ENCODE measurements at regions not wholly inside any gene's neighbourhood (a gene's known extent, or its start where the extent isn't known, plus 50 kb on each side); places are given as distances from the start of the nearest gene placed in this dataset.

DNA sequence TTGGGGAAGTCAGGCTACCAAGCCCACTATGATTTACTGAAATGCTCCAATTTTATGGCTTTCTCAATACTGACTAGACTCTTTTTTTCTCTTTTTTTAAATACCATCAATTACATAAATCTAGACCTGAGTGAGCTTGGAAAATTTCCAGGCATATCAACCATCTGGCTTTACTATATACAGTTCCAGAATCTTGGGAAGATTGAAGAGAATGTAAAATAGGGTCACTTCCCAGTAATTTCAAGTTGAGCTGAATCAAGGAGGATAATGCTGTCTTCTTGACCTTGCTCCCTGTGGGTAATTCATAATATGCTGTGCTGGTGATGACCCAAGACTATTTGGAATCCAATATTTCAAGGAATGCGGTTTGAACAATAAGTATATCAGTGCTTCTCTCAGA lies 108.1 kb downstream of the MAP3K21 start:
- Mint-ChIP-seq H3K9me3 (no peaks in the 10 kb centered on the region), H3K4me1 (ENCODE audit: low read depth) (no peaks in the 10 kb centered on the region), H3K4me3 (no peak overlapping the region), H3K27me3 (ENCODE audit: insufficient read depth) (no peaks in the 10 kb centered on the region), H3K27ac (no peak overlapping the region), H3K36me3 (ENCODE audit: low read depth) (no peaks in the 10 kb centered on the region)
- no peak for DNase-seq (ENCODE audit: low spot score)
- intact Hi-C loops (cut with micrococcal nuclease): no loop called here

DNA sequence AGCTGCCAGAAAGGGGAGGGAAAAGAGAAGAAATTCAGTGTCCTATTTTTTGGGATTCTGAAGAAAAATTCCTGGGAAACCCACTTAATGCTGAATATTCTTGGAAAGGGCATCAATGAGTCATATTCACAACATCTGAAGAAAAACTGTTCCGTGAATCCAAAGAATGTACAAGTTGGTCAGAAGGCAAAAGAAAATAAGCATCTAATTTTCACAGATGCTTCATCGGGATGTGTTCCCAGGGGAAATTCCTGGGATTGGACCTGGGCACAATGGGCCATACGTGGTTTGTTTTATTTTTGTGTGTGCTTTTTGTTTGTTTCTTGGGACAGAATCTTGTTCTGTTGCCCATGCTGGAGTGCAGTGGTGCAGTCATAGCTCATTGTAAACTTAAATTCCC lies 112.2 kb downstream of the MAP3K21 start:
- H3K9me3 Mint-ChIP-seq: no peaks in the 10 kb centered on the region
- intact Hi-C loops (cut with micrococcal nuclease): no loop called here
- DNase-seq (ENCODE audit: low spot score): no peak
- no peaks in the 10 kb centered on the region for H3K36me3 Mint-ChIP-seq (ENCODE audit: low read depth)
- no peaks in the 10 kb centered on the region for H3K4me1 Mint-ChIP-seq (ENCODE audit: low read depth)
- no peak overlapping the region for H3K4me3 Mint-ChIP-seq
- peaks cover 5% of the 10 kb centered on the region for H3K27me3 Mint-ChIP-seq (ENCODE audit: insufficient read depth)
- no peak overlapping the region for H3K27ac Mint-ChIP-seq

DNA sequence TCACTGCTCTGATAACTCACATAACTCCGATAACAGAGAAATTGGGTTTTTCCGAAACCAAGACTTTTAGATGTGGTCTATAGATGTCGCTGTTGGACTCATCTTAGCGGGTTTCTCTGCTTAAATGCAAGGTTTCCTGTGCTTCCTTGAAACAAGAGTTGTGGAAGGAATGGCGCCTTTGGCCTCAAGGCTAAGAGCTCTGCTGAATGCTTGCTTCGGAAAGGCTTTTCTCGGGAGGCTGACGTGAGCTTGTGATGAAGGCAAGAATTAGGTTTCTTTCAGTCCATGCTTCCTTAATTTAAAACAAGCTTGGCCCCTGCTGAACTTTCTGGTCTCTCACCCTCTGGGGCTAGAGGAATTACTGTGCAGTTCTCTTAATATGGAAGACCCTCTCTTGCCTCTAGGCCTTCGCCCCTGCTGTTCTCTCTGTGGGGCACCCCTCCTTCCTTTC lies 113.5 kb downstream of the MAP3K21 start:
- no peak for DNase-seq (ENCODE audit: low spot score)
- intact Hi-C loops (cut with micrococcal nuclease): loop anchor here (1.0 kb wide), 4 partner anchors 46 to 625 kb away; no protein-coding TSS in a partner anchor
- Mint-ChIP-seq H3K36me3 (ENCODE audit: low read depth) (no peaks in the 10 kb centered on the region), H3K4me1 (ENCODE audit: low read depth) (no peaks in the 10 kb centered on the region), H3K9me3 (no peaks in the 10 kb centered on the region), H3K27ac (no peak overlapping the region), H3K27me3 (ENCODE audit: insufficient read depth) (peaks cover 5% of the 10 kb centered on the region), H3K4me3 (no peak overlapping the region)

DNA sequence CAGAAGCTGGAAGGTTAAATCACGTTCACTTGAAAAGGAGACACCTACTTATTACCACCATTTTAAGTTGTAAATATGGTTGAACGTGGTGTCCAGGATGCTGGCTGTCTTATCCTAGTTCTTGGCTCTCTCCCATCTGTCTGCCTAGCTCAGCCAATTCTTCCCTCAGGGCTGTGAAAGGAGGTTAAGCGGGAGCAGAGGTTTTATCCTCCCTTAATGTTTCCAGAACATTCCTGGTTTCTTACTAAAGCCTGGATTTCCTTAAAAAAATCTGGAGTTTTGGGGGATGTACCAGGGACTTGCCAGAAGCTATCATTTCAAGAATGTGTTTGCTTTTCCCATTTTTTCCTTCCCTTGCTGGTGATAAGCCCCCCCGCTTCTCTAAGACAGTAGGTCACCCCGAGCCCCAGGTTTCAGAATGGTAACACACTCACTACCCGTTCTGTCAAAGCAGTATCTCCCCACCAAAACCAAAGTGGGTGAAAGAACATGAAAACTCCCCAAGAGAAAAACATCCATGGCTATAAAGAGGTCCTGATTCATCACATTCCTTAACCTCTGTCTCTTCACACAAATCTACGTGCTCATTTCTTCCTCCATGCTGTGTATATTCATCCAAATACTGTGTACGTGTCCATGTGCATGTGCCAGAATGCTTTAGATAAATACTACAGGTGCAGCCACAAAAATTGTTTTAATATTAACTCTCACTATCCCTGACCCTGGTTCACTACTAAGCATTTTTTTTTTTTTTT lies 114.7 kb downstream of the MAP3K21 start:
- intact Hi-C loops (cut with micrococcal nuclease): no loop called here
- Mint-ChIP-seq H3K4me3 (no peak overlapping the region), H3K4me1 (ENCODE audit: low read depth) (no peaks in the 10 kb centered on the region), H3K36me3 (ENCODE audit: low read depth) (no peaks in the 10 kb centered on the region), H3K27ac (no peak overlapping the region), H3K9me3 (no peaks in the 10 kb centered on the region), H3K27me3 (ENCODE audit: insufficient read depth) (peaks cover 6% of the 10 kb centered on the region)
- no peak for DNase-seq (ENCODE audit: low spot score)

DNA sequence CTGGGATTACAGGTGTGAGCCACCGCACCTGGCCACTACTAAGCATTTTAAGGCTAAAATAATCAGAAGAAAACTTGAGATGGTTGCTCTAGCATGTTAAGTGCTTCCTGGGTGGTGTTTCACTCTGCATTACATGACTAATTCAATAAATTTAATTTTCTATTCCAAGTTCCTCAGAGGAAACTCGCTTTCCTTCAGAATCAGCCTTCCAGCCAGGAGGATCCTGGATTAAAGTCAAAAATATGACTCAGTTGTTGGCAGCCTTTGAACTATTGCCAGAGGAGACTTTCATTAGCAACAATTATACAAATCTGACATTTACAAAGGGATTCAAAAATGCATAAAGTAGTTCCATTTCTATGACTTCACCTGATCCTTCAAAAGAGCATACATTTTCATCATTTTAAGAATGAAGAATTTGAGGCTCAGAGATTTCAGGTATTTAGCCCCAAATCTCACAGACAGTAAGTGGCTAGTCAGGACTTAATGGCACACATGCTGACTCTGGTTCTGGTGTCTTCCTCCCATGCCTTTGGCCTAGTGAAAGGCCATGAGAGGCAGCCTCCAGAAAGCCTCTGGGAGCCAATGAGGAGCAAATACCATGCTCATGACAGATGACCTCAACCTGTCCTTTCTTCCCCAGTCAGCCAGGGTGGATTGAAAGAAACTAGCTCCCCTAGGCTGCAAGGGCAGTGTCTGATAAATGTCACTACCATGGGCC lies 115.7 kb downstream of the MAP3K21 start:
- H3K27ac Mint-ChIP-seq: no peak overlapping the region
- peaks cover 6% of the 10 kb centered on the region for H3K27me3 Mint-ChIP-seq (ENCODE audit: insufficient read depth)
- H3K36me3 Mint-ChIP-seq (ENCODE audit: low read depth): no peaks in the 10 kb centered on the region
- no peaks in the 10 kb centered on the region for H3K9me3 Mint-ChIP-seq
- DNase-seq (ENCODE audit: low spot score): no peak
- no peak overlapping the region for H3K4me3 Mint-ChIP-seq
- intact Hi-C loops (cut with micrococcal nuclease): no loop called here
- H3K4me1 Mint-ChIP-seq (ENCODE audit: low read depth): no peaks in the 10 kb centered on the region

DNA sequence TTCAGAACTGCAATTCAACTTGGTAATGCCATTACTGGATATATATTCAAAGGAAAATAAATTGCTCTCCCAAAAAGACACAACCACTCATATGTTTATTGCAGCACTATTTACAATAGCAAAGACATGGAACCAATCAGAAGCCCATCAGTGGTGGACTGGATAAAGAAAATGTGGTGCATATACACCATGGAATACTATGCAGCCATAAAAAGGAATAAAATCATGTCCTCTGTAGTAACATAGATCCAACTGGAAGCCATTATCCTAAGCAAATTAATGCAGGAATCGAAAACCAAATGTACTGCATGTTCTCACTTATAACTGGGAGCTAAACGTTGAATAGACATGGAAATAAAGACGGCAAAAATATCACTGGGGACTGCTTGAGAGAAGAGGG lies 117.0 kb downstream of the MAP3K21 start:
- Mint-ChIP-seq H3K27ac (no peak overlapping the region), H3K27me3 (ENCODE audit: insufficient read depth) (peaks cover 6% of the 10 kb centered on the region), H3K9me3 (no peaks in the 10 kb centered on the region), H3K4me3 (no peak overlapping the region), H3K36me3 (ENCODE audit: low read depth) (no peaks in the 10 kb centered on the region), H3K4me1 (ENCODE audit: low read depth) (no peaks in the 10 kb centered on the region)
- DNase-seq (ENCODE audit: low spot score): no peak
- intact Hi-C loops (cut with micrococcal nuclease): no loop called here

DNA sequence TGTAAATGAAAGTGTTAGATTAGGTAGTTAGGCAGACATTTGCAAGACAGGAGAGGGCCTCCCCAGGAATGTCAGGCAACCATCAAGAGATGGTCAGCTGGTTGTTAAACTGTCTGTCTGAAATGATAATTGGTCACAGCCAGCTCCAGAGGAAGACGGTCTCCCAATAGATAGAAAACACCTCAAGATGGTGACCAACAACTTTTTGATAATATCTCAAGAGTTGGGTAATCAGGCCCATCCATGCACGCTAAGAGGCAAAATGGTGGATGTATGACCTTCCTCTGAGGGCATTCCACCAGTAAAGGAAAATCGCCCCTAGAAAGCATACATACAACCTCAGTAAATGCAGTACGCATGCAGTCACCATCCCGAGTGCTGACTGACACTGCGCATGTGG lies 118.2 kb downstream of the MAP3K21 start:
- Mint-ChIP-seq H3K36me3 (ENCODE audit: low read depth) (no peaks in the 10 kb centered on the region), H3K9me3 (no peaks in the 10 kb centered on the region), H3K27ac (no peak overlapping the region), H3K4me1 (ENCODE audit: low read depth) (no peaks in the 10 kb centered on the region), H3K4me3 (no peak overlapping the region), H3K27me3 (ENCODE audit: insufficient read depth) (peaks cover 11% of the 10 kb centered on the region)
- intact Hi-C loops (cut with micrococcal nuclease): no loop called here
- no peak for DNase-seq (ENCODE audit: low spot score)

DNA sequence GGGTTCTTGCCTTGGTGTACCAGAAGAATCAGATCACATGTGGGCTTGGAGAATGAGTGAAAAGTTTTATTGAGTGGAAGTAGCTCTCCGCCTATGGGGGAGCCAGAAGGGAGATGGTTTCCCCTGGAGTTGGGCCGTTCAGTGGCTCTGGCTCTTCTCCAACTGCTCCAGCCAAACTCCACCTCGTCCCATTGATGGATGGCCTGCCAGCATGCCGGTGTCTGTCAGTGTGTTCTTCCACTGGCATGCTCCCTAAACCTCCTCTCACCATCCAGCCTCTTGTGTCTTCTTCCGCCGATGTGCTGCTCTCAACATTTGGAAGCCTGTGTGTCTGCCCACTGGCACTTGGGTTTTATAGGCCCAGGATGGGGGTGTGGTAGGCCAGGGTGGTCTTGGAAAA lies 119.4 kb downstream of the MAP3K21 start:
- Mint-ChIP-seq H3K9me3 (no peaks in the 10 kb centered on the region), H3K36me3 (ENCODE audit: low read depth) (no peaks in the 10 kb centered on the region), H3K27ac (no peak overlapping the region), H3K27me3 (ENCODE audit: insufficient read depth) (peaks cover 16% of the 10 kb centered on the region), H3K4me1 (ENCODE audit: low read depth) (no peaks in the 10 kb centered on the region), H3K4me3 (no peak overlapping the region)
- no peak for DNase-seq (ENCODE audit: low spot score)
- intact Hi-C loops (cut with micrococcal nuclease): no loop called here

DNA sequence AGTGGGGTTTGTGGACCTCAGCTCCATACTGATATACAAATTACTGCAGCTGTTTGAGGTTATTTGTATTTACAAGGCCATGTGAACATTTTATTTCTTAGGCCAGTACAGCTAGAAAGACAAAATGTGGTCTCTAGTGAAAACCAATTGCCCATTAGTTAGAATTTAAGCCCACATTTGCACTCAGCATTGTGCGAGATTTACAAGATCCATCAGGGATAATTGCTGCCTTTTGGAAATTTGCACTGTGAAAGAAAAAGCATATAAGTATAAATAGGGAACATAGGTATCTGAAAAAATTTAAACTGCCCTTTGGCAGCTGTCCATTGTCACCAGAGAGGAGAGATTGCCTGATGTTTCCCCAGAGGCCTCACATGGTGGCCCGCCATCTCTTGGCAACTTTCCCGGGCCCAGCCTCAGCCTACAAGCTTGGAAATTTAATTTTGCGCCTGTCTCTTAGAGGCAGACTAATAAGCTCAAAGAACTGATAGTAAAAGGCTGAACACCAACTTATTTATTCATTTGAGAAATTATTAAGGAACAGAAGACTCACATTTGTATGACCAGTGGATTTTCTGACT lies 120.7 kb downstream of the MAP3K21 start:
- DNase-seq (ENCODE audit: low spot score): no peak
- no peaks in the 10 kb centered on the region for H3K4me1 Mint-ChIP-seq (ENCODE audit: low read depth)
- H3K4me3 Mint-ChIP-seq: no peak overlapping the region
- peaks cover 11% of the 10 kb centered on the region for H3K27me3 Mint-ChIP-seq (ENCODE audit: insufficient read depth)
- intact Hi-C loops (cut with micrococcal nuclease): no loop called here
- H3K27ac Mint-ChIP-seq: no peak overlapping the region
- no peaks in the 10 kb centered on the region for H3K9me3 Mint-ChIP-seq
- no peaks in the 10 kb centered on the region for H3K36me3 Mint-ChIP-seq (ENCODE audit: low read depth)

DNA sequence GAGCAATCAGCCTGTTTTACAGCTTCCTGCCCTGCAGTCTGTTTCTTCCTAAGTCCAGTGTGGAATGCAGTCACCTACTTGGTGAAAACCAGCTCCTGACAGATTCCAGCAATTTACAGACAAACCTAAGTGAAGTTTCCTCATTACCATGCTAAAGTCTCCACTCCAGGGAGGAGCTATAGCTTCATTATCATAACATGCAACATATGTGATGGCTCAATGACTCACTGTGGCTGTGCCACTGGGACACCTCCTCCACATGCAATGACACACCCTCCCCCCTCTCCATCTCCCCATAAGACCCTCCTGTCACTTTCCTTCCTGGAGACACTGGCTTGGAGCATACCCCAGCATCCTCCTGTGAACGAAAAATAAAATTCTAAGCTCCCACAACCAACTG lies 125.2 kb downstream of the MAP3K21 start:
- Mint-ChIP-seq H3K4me1 (ENCODE audit: low read depth) (no peaks in the 10 kb centered on the region), H3K4me3 (no peak overlapping the region), H3K27me3 (ENCODE audit: insufficient read depth) (peaks cover 10% of the 10 kb centered on the region), H3K27ac (no peak overlapping the region), H3K36me3 (ENCODE audit: low read depth) (no peaks in the 10 kb centered on the region), H3K9me3 (no peaks in the 10 kb centered on the region)
- intact Hi-C loops (cut with micrococcal nuclease): no loop called here
- DNase-seq (ENCODE audit: low spot score): no peak

DNA sequence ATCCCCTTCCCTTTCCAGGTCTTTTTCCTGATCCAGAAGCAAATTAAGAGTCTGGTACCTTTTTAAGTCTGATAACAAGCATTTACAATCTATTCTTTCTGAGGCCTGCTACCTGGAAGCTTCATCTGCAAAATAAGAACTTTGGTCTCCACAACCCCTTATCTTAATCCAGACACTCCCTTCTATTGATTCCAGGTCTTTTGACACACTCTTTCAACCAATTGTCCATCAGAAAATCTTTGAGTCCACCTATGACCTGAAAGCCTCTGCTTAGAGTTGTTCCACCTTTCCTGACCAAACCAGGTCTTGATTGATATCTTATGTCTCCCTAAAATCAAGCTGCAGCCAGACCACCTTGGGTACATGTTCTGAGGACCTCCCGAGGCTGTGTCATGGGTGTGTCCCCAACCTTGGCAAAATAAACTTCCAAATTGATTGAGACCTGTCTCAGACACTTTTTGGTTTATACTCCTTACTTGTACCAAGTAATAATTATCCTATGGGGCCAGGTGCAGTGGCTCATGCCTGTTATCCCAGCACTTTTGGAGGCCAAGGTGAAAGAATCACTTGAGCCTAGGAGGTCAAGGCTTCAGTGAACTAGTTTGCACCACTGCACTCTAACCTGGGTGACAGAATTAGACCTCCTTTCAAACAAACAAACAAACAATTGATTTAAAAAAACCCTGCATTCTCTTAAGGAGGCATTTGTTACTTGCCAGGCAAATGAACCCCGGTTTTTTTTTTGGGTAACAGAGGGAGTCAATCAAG lies 126.1 kb downstream of the MAP3K21 start:
- intact Hi-C loops (cut with micrococcal nuclease): no loop called here
- Mint-ChIP-seq H3K4me1 (ENCODE audit: low read depth) (no peaks in the 10 kb centered on the region), H3K27me3 (ENCODE audit: insufficient read depth) (peaks cover 10% of the 10 kb centered on the region)

DNA sequence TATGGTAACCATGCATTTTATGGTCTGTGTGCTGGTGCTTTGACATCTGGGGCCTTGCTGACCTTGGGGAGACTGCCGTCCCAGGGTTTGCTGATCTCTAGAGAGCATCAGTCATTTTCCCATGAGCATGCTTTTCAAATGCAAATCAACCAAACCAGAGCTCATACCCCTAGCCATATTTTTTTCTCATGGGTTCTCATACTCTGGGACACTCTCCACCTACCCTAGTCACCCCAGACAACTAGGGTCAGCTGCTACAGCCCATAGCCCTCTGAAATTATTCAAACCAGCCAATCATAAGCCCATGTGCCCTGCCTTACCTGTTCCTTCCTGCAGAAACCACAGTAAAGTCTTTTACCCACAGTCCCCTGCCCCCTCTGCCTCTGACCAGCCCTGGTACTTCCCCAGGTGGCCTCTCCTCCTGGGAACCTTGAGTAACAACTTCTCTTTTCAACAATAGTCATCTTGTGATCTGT lies 132.0 kb downstream of the MAP3K21 start:
- no peak for DNase-seq (ENCODE audit: low spot score)
- Mint-ChIP-seq H3K36me3 (ENCODE audit: low read depth) (no peaks in the 10 kb centered on the region), H3K4me1 (ENCODE audit: low read depth) (no peaks in the 10 kb centered on the region), H3K27me3 (ENCODE audit: insufficient read depth) (peaks cover 4% of the 10 kb centered on the region), H3K4me3 (no peak overlapping the region), H3K9me3 (no peaks in the 10 kb centered on the region), H3K27ac (no peak overlapping the region)
- intact Hi-C loops (cut with micrococcal nuclease): no loop called here

More for the DNA sequence above, 126.1 kb downstream of the MAP3K21 start:
- Mint-ChIP-seq H3K4me3 (no peak overlapping the region), H3K27ac (no peak overlapping the region), H3K9me3 (no peaks in the 10 kb centered on the region), H3K36me3 (ENCODE audit: low read depth) (no peaks in the 10 kb centered on the region)
- no peak for DNase-seq (ENCODE audit: low spot score)
